ENCODE measurements at regions not wholly inside any gene's neighbourhood (a gene's known extent, or its start where the extent isn't known, plus 50 kb on each side); places are given as distances from the start of the nearest gene placed in this dataset.

GRCh38 chr16:9570521-9570920 lies 479.1 kb downstream of the HAPSTR1 start:
- Histone ChIP-seq H3K36me3 (ENCODE audit: control insufficient read depth in 4 of 4, insufficient read depth in 3 of 4, low read depth in 1 of 4, low read length in 3 of 4) (peaks cover 2 to 27% (median 15%) of the 10 kb centered on the region in 4 donors), H3K4me1 (ENCODE audit: control insufficient read depth in 4 of 4, insufficient read depth in 4 of 4, low read length in 3 of 4) (no peaks in the 10 kb centered on the region), H3K9me3 (ENCODE audit: control insufficient read depth in 4 of 4, low read length in 3 of 4) (no peaks in the 10 kb centered on the region), H3K27me3 (ENCODE audit: control insufficient read depth in 4 of 4, insufficient read depth in 4 of 4, low read length in 3 of 4) (no peaks in the 10 kb centered on the region), H3K4me3 (ENCODE audit: low read depth in 1 of 3, low read length in 3 of 3) (no peak overlapping the region), H3K9ac (ENCODE audit: low read depth in 1 of 2, low read length in 2 of 2) (no peak overlapping the region), H3K27ac (ENCODE audit: low read depth in 1 of 2, low read length in 2 of 2) (no peak overlapping the region)
- no peak for DNase-seq (ENCODE audit: low spot score)
- TF ChIP-seq MAX (IDR thresholded peaks at IDR 0.05): no peak
- no peak for TF ChIP-seq FOXA1 (IDR thresholded peaks at IDR 0.05)
- no peak for TF ChIP-seq ATF3 (IDR thresholded peaks at IDR 0.05)
- TF ChIP-seq CTCF (IDR thresholded peaks at IDR 0.05; ENCODE audit: low read depth, low read length, missing input control): no peak
- no peak for TF ChIP-seq REST (IDR thresholded peaks at IDR 0.05)
- no peak for TF ChIP-seq SP1 (IDR thresholded peaks at IDR 0.05)
- TF ChIP-seq EGR1 (IDR thresholded peaks at IDR 0.05; ENCODE audit: low read depth in 2 of 2): no peak
- no peak for TF ChIP-seq GABPA (IDR thresholded peaks at IDR 0.05 in 1 of 2, conservative IDR thresholded peaks at IDR 0.05 in 1 of 2)
- no peak for TF ChIP-seq RAD21 (IDR thresholded peaks at IDR 0.05)
- no peak for TF ChIP-seq JUND (IDR thresholded peaks at IDR 0.05)
- TF ChIP-seq FOXA2 (IDR thresholded peaks at IDR 0.05): no peak
- TF ChIP-seq TAF1 (conservative IDR thresholded peaks at IDR 0.05): no peak
- 73% methylated on average over 3 of the region's 3 CpGs for WGBS

- Histone ChIP-seq H3K36me3 (ENCODE audit: control insufficient read depth in 4 of 4, insufficient read depth in 3 of 4, low read depth in 1 of 4, low read length in 3 of 4) (no peaks in the 10 kb centered on the region), H3K9ac (ENCODE audit: low read depth in 1 of 2, low read length in 2 of 2) (no peak overlapping the region), H3K27ac (ENCODE audit: low read depth in 1 of 2, low read length in 2 of 2) (no peak overlapping the region), H3K4me1 (ENCODE audit: control insufficient read depth in 4 of 4, insufficient read depth in 4 of 4, low read length in 3 of 4) (no peaks in the 10 kb centered on the region), H3K9me3 (ENCODE audit: control insufficient read depth in 4 of 4, low read length in 3 of 4) (no peaks in the 10 kb centered on the region), H3K4me3 (ENCODE audit: low read depth in 1 of 3, low read length in 3 of 3) (no peak overlapping the region), H3K27me3 (ENCODE audit: control insufficient read depth in 4 of 4, insufficient read depth in 4 of 4, low read length in 3 of 4) (no peaks in the 10 kb centered on the region)
- DNase-seq (ENCODE audit: low spot score): no peak
- WGBS: 74% methylated on average over 7 of the region's 7 CpGs
- TF ChIP-seq ZBTB33 (IDR thresholded peaks at IDR 0.05): no peak
- no peak for TF ChIP-seq HNF4G (IDR thresholded peaks at IDR 0.05)
- no peak for TF ChIP-seq JUND (IDR thresholded peaks at IDR 0.05)
- TF ChIP-seq RXRA (IDR thresholded peaks at IDR 0.05): no peak
- TF ChIP-seq SP1 (IDR thresholded peaks at IDR 0.05): no peak
- TF ChIP-seq FOXA2 (IDR thresholded peaks at IDR 0.05): no peak
- no peak for TF ChIP-seq MAX (IDR thresholded peaks at IDR 0.05)
- TF ChIP-seq ATF3 (IDR thresholded peaks at IDR 0.05): no peak
- no peak for TF ChIP-seq NR2F2 (IDR thresholded peaks at IDR 0.05)
- no peak for TF ChIP-seq EGR1 (IDR thresholded peaks at IDR 0.05; ENCODE audit: low read depth in 2 of 2)
- TF ChIP-seq CTCF (IDR thresholded peaks at IDR 0.05; ENCODE audit: low read depth, low read length, missing input control): no peak
- TF ChIP-seq GABPA (IDR thresholded peaks at IDR 0.05 in 1 of 2, conservative IDR thresholded peaks at IDR 0.05 in 1 of 2): no peak
- TF ChIP-seq YY1 (IDR thresholded peaks at IDR 0.05): no peak
- TF ChIP-seq HNF4A (conservative IDR thresholded peaks at IDR 0.05): no peak
These were observed 487.0 kb downstream of the HAPSTR1 start for GRCh38 chr16:9578459-9578858.

Data from liver (tissue), 8 donors.